GM18868 (cell line): ENCODE measurements at regions not wholly inside any gene's neighbourhood (a gene's known extent, or its start where the extent isn't known, plus 50 kb on each side); places are given as distances from the start of the nearest gene placed in this dataset.
"Not testable (repeated sequence)": the region's sequence is repeated elsewhere in the genome, so short reads cannot be mapped to it uniquely, and the experiment has no call there.

Experiments used
- ATAC-seq: cut with Tn5 transposase; IDR thresholded peaks from one replicate; pipeline ENCODE4 v1.9.1; 2021; ENCODE audit warnings: mild to moderate bottlenecking, moderate library complexity; ENCODE audit not compliant: unreplicated experiment

DNA sequence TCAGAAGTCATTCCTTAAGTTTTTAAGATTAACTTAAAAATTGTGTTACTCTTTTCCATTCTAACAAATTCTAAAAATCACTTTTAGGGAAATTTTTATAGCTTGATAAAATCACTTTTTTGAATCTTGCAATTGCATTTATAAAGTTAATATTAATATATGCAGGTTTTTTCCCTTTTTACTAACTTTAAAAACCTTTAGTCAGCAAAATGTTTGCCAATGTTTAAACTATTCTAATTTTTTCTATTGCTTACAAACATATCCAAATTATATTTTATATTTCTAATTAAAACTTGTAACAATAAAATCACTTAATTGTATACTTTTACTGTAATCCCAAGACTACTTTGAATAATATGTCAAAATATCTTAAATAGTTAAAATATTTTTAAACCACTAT, 839.4 kb downstream of the TBL1XR1 start:
- ATAC-seq: no peak

DNA sequence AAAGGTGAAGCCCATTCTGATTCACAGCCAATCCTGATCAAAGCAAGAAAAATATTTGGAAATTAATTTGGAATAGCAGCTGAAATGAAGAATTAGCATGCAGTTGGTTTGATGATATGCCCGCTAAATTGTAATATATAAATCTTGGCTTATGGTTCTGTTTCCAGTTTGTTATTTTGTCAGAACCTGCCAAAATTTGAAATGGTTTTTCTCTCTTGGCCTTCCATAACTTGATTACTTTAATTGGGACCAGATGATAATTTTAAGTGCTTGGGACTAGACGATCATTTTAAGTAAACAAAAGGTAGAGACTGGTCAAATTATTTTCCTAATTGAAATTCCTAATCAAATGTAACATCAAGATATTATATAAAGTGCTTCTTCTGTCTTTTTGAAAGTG, 842.4 kb downstream of the TBL1XR1 start:
- no peak for ATAC-seq

DNA sequence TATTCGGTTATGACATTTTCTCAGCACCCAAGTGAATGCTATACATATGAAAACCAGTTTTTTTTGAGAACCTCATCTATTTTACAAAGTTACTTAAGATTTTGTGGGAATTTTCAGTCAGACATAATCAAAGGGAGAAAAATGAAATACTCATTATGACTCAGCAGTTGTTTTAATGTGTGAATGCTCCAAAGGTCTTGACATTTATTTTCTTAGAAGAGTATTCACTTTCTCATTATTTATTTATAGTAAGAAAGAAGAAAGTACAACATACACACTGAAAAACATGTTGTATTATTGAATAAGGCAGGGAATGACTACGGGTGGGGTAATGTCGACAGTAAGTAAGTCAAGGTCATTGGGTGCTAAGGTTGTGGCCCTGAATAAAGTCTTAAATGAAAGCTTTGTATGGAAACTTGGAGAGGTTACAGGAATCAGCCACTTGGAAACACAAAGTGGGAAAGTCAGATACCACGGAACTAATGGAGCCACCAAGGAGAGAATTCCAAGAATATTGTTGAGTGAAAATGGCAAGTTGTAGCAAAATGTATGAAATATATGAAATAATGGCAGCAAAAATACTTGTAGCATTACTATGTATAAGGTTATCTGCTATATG, 844.5 kb downstream of the TBL1XR1 start:
- no peak for ATAC-seq

DNA sequence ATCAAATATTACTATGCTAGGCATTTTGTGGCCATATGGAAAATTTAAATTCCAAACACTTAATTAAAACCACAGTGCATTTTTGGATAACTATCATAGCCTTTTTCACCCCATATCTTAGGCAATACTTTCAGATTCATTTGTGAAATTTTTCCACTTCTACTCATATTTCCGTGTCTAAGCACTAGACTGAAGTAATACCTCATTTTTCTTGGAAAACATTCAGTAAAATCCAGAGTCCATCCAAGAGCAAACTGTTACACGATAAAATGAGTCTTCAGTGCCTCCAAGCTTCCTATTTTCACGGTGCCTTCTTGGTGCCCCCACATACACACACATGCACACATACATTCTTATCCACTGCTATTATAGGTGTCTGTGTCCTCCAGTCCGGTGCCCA, 845.9 kb downstream of the TBL1XR1 start:
- no peak for ATAC-seq

DNA sequence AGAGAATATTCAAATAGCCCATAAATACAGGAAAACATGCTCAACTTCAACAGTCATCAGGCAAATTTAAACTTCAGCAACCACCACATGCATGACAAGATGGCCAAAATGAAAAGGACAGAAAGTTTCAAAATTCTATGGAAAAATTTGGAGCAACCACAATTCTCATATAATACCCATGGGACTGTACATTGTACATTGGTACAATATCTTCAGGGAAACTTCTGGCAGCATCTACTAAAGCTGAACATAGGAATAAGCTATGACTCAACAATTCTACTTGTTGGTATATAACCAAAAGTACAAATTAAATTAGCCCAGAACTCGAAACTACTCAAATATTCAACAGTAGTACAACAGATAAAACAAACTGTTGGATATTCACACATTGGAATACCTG, 847.6 kb downstream of the TBL1XR1 start:
- no peak for ATAC-seq

DNA sequence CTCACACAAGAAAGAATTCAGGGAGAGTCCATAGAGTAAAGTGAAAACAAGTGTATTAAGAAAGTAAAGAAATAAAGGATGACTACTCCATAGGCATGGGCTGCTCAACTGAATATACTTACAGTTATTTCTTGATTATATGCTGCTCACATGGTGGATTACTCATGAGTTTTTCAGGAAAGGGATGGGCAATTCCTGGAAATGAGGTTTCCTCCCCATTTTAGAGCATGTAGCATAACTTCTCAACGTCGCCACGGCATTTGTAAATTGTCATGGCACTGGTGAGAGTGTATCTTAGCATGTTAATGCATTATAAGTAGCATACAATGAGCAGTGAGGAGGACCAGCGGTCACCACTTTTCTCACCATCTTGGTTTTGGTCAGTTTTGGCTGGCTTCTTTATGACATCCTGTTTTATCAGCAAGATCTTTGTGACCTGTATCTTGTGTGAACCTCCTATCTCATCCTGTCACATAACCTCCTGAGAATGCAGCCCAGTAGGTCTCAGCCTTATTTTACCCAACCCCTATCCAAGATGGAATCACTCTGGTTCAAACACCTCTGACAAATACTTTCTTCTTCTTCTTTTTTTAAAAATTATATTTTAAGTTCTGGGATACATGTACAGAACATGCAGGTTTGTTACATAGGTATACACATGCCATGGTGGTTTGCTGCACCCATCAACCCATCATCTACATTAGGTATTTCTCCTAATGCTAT, 849.7 kb downstream of the TBL1XR1 start:
- ATAC-seq: no peak

DNA sequence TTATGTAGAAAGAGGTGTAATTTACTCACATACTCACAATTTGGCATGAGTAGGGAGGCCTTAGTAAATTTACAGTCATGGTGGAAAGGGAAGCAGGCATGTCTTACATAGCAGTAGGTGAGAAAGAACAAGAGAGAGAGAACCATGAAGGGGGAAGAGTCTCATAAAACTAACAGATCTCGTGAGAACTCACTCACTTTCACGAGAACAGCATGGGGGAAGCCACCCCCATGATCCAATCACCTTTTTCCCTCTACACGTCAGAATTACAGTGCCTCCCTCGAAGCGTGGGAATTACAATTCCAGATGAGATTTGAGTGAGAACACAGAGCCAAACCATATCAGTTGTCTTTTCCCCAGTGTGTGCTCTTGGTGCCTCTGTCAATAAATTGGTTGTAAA, 855.3 kb downstream of the TBL1XR1 start:
- ATAC-seq: no peak

DNA sequence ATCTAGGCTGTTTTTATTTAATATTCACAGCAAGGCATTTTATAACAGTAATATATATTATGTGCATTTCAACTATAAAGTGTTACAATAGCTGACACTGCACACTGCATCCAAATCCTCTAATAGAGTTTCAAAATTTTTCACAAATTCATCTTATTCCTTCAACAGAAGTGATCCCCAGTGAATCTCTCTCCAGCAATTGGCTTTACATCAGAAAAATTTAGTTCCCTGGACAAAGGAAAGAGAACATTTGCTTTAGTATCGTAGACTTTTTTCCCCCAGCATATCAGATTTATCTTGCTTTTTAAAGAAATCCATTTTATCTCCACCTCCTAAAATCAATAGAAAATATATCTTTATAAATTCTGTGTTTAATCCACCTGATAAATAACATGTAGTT, 868.6 kb downstream of the TBL1XR1 start:
- no peak for ATAC-seq

DNA sequence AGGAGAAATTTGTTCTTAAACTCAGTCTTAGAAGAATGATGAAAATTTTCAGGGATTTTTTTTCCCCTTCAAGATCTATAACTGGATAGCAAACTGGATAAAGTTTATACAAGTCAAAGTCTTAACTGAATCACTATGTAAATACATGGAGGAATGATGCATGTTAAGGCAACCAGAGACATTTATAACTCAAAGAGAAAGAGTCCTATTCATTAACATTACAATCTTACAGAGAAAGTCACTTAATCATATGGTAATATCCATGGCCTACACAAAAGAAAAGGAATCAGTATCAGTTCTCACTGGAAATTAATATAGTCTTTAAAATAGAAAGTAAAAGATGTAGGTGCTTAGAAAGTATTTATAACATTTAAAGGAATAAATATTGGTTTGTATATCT, 869.1 kb downstream of the TBL1XR1 start:
- no peak for ATAC-seq

DNA sequence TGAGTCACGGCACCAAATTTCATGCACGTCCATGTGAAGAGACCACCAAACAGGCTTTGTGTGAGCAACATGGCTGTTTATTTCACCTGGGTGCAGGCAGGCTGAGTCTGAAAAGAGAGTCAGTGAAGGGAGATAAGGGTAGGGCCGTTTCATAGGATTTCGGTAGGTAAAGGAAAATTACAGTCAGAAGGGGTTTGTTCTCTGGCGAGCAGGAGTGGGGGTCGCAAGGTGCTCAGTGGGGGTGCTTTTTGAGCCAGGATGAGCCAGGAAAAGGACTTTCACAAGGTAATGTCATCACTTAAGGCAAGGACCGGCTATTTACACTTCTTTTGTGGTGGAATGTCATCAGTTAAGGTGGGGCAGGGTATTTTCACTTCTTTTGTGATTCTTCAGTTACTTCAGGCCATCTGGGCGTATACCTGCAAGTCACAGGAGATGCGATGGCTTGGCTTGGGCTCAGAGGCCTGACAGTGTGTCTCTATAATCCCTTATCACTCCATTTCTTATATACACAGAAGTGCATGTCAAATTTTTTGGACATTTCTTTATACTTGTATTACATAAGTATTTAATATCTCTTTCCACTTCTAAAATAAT, 870.3 kb downstream of the TBL1XR1 start:
- ATAC-seq: not testable (repeated sequence)

DNA sequence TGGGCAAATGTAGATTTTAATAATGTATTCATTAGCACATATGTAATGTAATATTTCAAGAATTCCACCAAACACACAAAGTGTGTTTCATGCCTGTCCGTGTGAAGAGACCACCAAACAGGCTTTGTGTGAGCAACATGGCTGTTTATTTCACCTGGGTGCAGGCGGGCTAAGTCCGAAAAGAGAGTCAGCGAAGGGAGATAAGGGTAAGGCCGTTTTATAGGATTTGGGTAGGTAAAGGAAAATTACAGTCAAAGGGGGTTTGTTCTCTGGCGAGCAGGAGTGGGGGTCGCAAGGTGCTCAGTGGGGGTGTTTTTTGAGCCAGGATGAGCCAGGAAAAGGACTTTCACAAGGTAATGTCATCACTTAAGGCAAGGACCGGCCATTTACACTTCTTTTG, 875.8 kb downstream of the TBL1XR1 start:
- ATAC-seq: not testable (repeated sequence)

DNA sequence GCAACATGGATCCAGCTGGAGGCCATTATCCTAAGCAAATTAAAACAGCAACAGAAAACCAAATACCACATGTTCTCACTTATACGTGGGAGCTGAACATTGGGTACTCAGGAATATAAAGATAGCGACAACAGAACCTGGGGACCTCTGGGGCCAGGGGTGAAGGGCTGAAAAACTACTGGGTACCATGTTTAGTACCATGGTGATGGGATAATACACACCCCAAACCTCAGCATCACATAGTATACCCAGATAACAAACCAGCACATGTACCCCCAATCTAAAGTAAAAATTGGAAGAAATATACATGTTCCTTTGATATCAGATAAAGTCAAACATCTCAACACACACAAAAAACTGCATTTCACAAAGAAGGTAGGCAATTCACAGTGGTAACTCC, 876.2 kb downstream of the TBL1XR1 start:
- ATAC-seq: no peak

DNA sequence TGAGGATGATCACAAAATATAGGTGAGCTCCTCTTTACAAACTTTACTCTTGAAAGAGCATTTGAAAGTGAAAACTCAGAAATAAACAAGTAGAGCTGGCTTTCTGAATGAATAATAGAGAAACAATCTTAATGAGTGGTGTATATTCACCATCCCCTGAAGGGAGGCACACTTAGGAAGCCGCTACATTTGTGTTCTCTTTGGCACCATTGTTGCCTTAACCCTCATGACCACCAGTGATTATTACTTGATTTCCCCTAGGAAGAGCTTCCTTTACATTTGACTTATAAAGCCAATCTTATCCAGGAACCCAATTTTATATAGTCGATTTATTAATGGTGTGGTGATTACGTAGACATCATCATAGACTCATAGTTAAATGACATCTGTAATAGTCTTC, 883.9 kb downstream of the TBL1XR1 start:
- no peak for ATAC-seq

DNA sequence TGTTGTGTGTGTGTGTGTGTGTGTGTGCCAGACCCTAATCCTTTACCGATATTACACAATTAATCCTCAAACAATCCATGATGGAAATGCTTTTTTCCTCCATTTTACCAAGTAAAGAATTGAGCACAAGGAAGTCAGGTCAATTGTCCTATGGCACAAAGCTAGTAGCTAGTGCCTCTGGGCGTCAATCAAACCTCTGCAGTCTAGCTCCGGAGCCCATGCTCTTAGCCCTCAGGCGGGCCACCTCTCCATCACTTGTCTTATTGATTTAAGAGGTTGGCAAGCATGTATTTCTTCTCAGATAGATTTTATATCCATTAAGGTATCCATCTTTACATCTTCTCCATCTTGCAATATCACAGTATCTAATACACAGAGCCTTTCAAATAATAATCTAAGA, 886.6 kb downstream of the TBL1XR1 start:
- no peak for ATAC-seq

DNA sequence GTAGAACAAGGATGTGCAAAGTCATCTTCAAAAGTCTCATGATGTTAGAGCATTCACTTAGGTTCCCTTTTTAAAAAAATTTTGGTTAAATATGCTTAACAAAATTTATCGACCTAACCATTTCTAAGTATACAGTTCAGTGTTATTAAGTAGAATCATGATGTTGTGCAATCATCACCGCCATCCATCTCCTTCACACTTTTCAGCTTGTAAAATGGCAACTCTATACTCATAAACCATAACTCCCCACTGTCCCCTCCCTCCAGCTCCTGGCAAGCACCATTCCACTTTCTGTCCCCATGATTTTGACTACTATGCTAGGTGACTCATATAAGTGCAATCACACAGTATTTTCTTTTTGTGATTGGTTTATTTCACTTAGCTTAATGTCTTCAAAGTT, 895.0 kb downstream of the TBL1XR1 start:
- ATAC-seq: no peak

DNA sequence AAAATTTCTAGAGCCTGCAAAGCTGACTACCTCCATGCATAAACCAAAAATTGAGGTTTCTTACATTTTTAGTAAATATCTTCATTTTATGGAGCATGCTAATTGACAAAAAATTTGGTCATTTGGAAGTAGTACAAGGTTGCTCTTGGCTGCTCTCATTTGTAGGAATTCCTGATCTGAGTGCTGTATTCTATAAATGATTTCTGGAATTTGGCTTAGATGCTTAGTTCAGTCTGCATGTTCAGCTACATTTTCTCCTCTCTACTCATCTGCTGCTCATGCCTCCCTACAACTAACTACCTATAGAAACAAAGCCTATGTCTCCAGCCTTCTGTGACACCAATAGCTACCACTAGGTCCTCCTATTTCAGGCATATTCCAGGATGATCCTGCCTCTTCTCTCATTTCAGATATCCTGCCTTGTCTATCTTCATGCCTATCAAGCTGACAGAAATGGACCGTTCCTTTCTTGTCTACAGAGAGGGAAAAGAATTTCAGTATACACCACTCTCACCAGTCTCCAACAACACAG, 901.1 kb downstream of the TBL1XR1 start:
- no peak for ATAC-seq

DNA sequence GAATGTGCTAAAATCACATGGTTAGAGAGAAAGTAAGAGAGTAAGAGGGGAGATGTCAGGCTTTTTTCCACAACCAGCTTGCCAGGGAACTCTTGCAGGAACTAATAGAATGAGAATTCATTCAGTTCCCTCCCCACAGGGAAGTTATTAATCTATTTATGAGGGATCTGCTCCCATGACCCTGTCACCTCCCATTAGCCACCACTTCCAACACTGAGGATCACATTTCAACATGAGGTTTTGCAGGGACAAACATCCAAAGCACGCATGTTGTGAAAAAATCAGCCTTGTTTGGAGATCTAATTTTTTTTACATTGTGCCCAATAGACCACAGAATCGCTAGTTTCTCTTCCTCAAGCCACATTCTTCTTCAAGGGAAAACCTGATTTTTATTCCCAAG, 904.0 kb downstream of the TBL1XR1 start:
- ATAC-seq: no peak

DNA sequence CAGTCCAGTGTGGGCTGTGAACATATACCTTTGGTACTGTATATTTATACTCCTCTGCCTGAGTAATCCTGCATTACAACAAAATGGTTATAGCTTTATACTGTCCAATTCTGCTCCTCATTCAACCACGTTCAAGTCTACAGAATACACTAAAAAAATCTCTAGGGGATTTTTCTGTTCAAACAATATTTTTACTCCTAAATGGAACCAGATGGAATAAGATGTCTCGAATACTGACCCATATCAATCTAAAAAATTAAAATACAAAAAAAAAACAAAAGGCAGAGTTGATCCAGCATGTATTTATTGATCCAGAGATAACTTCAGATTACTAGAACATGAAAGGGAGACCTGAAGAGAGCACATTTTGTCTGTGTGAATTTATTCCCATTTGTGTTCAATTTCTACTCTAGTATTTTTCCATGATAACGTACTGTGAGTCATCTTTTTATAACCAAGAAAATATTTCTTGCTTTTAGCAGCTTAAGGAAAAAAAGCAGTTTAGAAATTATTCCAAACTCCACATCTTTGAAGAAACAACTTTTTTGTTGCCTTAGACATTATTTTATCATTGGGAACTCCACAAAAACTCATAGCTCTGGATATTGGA, 910.7 kb downstream of the TBL1XR1 start:
- ATAC-seq: no peak

DNA sequence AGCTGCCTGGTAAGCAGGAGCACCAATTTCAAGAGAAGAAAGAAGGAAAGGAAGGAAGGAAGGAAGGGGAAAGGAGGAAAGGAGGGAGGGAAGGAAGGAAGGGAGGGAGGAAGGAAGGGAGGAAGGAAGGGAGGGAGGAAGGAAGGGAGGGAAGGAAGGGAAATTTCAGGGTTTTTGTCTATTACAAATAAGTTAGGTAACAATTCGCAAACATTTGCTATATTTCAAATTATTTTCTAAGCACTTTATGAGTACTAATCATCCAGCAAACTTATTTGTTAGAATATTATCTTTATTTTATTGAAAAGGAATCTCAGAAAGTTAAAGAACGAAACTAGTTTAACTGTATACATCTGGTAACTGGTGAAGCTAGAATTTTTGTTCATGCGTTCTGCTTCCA, 921.7 kb downstream of the TBL1XR1 start:
- ATAC-seq: no peak

DNA sequence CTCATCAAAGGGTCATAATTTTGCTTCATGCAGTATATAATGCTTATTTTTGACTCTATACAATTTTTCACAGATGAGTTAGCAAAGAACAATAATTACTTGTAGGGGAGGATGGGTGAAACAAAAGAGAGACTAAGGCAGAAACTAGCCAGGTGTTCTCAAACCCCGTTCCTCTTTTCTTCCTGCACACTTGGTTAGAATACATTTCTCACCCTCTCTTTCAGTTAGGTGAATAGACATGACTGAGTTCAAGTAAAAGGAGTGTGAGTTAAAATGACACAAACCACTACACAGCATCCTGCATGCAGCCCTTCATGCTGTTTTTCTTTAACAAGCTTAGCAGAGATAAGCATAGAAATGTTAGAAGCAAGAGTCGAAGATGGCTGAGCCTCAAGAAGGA, 922.2 kb downstream of the TBL1XR1 start:
- ATAC-seq: no peak

DNA sequence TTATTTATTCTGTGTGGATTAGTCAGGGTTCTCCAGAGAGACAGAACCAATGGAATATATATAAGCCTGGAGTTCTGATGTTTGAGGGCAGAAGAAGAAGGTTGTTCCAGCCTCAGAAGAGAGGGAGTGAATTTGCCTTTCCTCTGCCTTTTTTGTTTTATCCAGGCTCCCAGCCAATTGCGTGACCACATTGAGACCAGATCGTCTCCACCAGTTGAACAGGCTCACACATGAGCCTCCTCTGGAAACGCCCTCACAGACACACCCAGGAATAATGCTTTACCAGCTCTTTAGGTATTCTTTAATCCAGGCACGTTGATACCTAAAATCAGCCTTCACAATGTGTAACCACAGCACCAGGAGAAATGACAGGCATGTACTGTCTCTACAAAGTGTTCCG, 923.1 kb downstream of the TBL1XR1 start:
- ATAC-seq: no peak

DNA sequence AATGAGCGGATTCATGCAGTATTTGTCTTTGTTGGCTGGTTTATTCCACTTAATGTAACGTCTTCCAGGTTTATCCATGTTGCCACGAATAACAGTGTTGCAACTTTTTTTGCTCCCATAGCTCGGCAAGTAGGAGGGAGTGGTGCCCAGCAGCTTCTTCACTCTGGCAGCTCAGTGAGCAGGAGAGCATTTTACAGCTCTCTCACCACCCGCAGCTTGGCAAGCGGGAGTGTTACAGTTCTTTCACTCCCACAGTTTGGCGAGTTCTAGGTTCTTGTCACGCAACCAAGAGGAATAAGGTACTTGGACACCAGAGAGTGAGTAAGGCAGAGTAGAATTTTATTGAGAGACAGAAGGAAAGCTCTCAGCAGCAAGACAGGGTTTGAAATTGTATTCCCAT, 935.2 kb downstream of the TBL1XR1 start:
- ATAC-seq: no peak
